Endothelial cell (in vitro differentiated cells): ENCODE measurements at regions not wholly inside any gene's neighbourhood (a gene's known extent, or its start where the extent isn't known, plus 50 kb on each side); places are given as distances from the start of the nearest gene placed in this dataset.

Experiments used
- DNase-seq: peaks from one replicate; pipeline ENCODE4 v3.0.0; 2021; ENCODE audit warnings: low spot score
- H3K27ac Mint-ChIP-seq: one replicate; pipeline ENCODE4 v1.8.0; 2021; ENCODE audit warnings: mixed read lengths, inconsistent platforms; ENCODE audit not compliant: unreplicated experiment
- H3K27me3 Mint-ChIP-seq: one replicate; pipeline ENCODE4 v1.8.0; 2021; ENCODE audit warnings: mild to moderate bottlenecking, moderate library complexity, mixed read lengths, inconsistent platforms; ENCODE audit not compliant: unreplicated experiment
- H3K36me3 Mint-ChIP-seq: one replicate; pipeline ENCODE4 v1.8.0; 2021; ENCODE audit warnings: mild to moderate bottlenecking, low read depth, mixed read lengths, inconsistent platforms; ENCODE audit not compliant: unreplicated experiment
- H3K4me1 Mint-ChIP-seq: one replicate; pipeline ENCODE4 v1.8.0; 2021; ENCODE audit warnings: mild to moderate bottlenecking, mixed read lengths, inconsistent platforms; ENCODE audit not compliant: unreplicated experiment
- H3K4me3 Mint-ChIP-seq: one replicate; pipeline ENCODE4 v1.8.0; 2021; ENCODE audit warnings: mild to moderate bottlenecking, mixed read lengths, inconsistent platforms; ENCODE audit not compliant: unreplicated experiment
- H3K9me3 Mint-ChIP-seq: one replicate; pipeline ENCODE4 v1.8.0; 2021; ENCODE audit warnings: mixed read lengths, inconsistent platforms; ENCODE audit not compliant: unreplicated experiment
- CTCF ChIP-seq: fragments of 200-600 bp; sonication (generic); IDR thresholded peaks from one replicate; pipeline ENCODE4 v1.5.0; 2021; ENCODE audit warnings: antibody characterized with exemption; ENCODE audit not compliant: unreplicated experiment

- Mint-ChIP-seq H3K36me3 (no peaks in the 10 kb centered on the region), H3K27me3 (no peaks in the 10 kb centered on the region), H3K27ac (no peak overlapping the region), H3K9me3 (no peaks in the 10 kb centered on the region), H3K4me3 (no peak overlapping the region), H3K4me1 (no peaks in the 10 kb centered on the region)
- no peak for DNase-seq
- TF ChIP-seq CTCF = no peak
Measured at GRCh38 chr7:12025246-12025645, 185.8 kb upstream of the TMEM106B start.

- Mint-ChIP-seq H3K27ac (no peak overlapping the region), H3K4me1 (no peaks in the 10 kb centered on the region), H3K27me3 (no peaks in the 10 kb centered on the region), H3K4me3 (no peak overlapping the region), H3K9me3 (no peaks in the 10 kb centered on the region), H3K36me3 (no peaks in the 10 kb centered on the region)
- no peak for TF ChIP-seq CTCF
- no peak for DNase-seq
Measured at GRCh38 chr7:12028508-12028907, 182.6 kb upstream of the TMEM106B start.

- H3K4me1 Mint-ChIP-seq = no peaks in the 10 kb centered on the region
- TF ChIP-seq CTCF = no peak
- no peak overlapping the region for H3K27ac Mint-ChIP-seq
- no peaks in the 10 kb centered on the region for H3K36me3 Mint-ChIP-seq
- H3K27me3 Mint-ChIP-seq = no peaks in the 10 kb centered on the region
- H3K9me3 Mint-ChIP-seq = no peaks in the 10 kb centered on the region
- no peak overlapping the region for H3K4me3 Mint-ChIP-seq
- DNase-seq = no peak
Measured at GRCh38 chr7:12030116-12030515, 181.0 kb upstream of the TMEM106B start.

GRCh38 chr7:12031186-12031585 is 179.9 kb upstream of the TMEM106B start:
- DNase-seq = no peak
- Mint-ChIP-seq H3K9me3 (no peaks in the 10 kb centered on the region), H3K4me3 (no peak overlapping the region), H3K4me1 (no peaks in the 10 kb centered on the region), H3K27ac (no peak overlapping the region), H3K27me3 (no peaks in the 10 kb centered on the region), H3K36me3 (no peaks in the 10 kb centered on the region)
- no peak for TF ChIP-seq CTCF

- H3K4me3 Mint-ChIP-seq = no peak overlapping the region
- H3K4me1 Mint-ChIP-seq = no peaks in the 10 kb centered on the region
- no peaks in the 10 kb centered on the region for H3K9me3 Mint-ChIP-seq
- H3K27me3 Mint-ChIP-seq = no peaks in the 10 kb centered on the region
- no peak for TF ChIP-seq CTCF
- H3K27ac Mint-ChIP-seq = no peak overlapping the region
- H3K36me3 Mint-ChIP-seq = no peaks in the 10 kb centered on the region
- no peak for DNase-seq
Measured at GRCh38 chr7:12031638-12032037, 179.5 kb upstream of the TMEM106B start.
